K562 (cell line): ENCODE measurements at regions not wholly inside any gene's neighbourhood (a gene's known extent, or its start where the extent isn't known, plus 50 kb on each side); places are given as distances from the start of the nearest gene placed in this dataset.

ENCODE experiments used
- ARHGAP35 ChIP-seq: fragments of 450-650 bp; IDR thresholded peaks from 2 replicates; pipeline ENCODE4 v1.6.1; 2018; ENCODE audit not compliant: partially characterized antibody
- BDP1 ChIP-seq: IDR thresholded peaks from 3 replicates; pipeline ENCODE4 v1.6.1; 2011; ENCODE audit not compliant: insufficient read length, insufficient read depth
- BMI1 ChIP-seq: fragments of 150-350 bp; IDR thresholded peaks from 2 replicates; pipeline ENCODE4 v1.6.1; 2014; ENCODE audit warnings: low read length
- LARP7 ChIP-seq: fragments of 450-650 bp; IDR thresholded peaks from 2 replicates; pipeline ENCODE4 v1.6.1; 2016
- MCM7 ChIP-seq, 2 experiments: fragments of 450-650 bp; IDR thresholded peaks; 2 replicates each; pipeline ENCODE4 v1.6.1; 2016 to 2018
- MXI1 ChIP-seq: IDR thresholded peaks from 2 replicates; pipeline ENCODE4 v1.6.1; 2011; ENCODE audit warnings: low read depth, mild to moderate bottlenecking, improper control_type of control experiment, low read length
- MYNN ChIP-seq, 2 experiments: sonication (generic); formaldehyde crosslinking in 1 of 2; IDR thresholded peaks; 2 replicates each; pipeline versions ENCODE4 v1.5.0 to v1.6.1; 2016 to 2020; ENCODE audit warnings: antibody characterized with exemption in 1 of 2, missing genetic modification reagents in 1 of 2
- PTRF ChIP-seq: fragments of 450-650 bp; IDR thresholded peaks from 2 replicates; pipeline ENCODE4 v1.6.1; 2016; ENCODE audit warnings: mild to moderate bottlenecking, missing genetic modification characterization, missing compliant biosample characterization
- SMARCE1 ChIP-seq: fragments of 450-650 bp; IDR thresholded peaks from 2 replicates; pipeline ENCODE4 v1.7.1; 2016; ENCODE audit warnings: mild to moderate bottlenecking
- SRSF9 ChIP-seq: fragments of 200-400 bp; formaldehyde crosslinking; IDR thresholded peaks from 2 replicates; pipeline ENCODE4 v1.6.1; 2017; ENCODE audit warnings: low read depth, low read length, borderline replicate concordance
- TCF3 ChIP-seq: sonication (generic); formaldehyde crosslinking; IDR thresholded peaks from 2 replicates; pipeline ENCODE4 v1.4.0; 2020; ENCODE audit warnings: mild to moderate bottlenecking, missing genetic modification reagents
- ZFX ChIP-seq: sonication (generic); formaldehyde crosslinking; IDR thresholded peaks from 2 replicates; pipeline ENCODE4 v1.8.0; 2022; ENCODE audit warnings: mild to moderate bottlenecking, missing genetic modification reagents, moderate library complexity
- ZNF561 ChIP-seq: fragments of 450-650 bp; formaldehyde crosslinking; conservative IDR thresholded peaks from 2 replicates; pipeline ENCODE4 v1.4.0; 2020; ENCODE audit warnings: mild to moderate bottlenecking, moderate library complexity
- TF ChIP-seq, protein P1 (sequence below): fragments of 450-650 bp; formaldehyde crosslinking; IDR thresholded peaks from 2 replicates; pipeline ENCODE4 v1.4.0; 2020; ENCODE audit warnings: mild to moderate bottlenecking, mixed read lengths

DNA sequence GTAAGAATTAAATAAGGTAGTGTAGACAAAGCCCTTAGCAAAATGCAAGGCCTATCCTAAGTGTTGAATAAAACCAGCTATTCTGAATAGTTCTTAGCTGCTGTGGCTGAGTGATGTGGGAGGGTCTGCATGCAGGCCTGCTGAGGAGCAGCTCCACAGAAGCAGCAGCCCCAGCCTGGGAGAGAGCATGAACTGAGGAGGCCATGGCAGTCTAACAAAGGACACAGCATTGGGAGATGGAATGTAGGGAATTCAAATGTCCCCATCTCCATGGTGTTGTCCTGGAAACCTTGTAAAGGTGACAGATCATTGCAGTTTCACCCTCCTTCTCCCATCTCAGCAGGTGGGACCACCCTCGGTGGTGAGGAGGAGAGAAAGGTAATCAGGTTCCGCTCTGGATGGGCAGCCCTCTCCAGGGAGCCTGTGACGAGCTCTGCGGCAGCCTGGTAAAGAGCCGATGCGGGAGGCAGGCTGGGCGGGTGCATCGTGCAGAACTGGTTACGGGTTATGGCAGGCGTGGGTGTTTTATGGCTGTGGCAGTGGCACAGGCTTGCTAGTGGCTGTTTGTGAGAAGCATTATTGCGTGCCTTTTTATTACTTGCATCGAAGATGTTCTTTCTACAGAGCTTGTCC lies 199.9 kb upstream of the GLRA1 start (continued):
- TF ChIP-seq, protein P1, sequence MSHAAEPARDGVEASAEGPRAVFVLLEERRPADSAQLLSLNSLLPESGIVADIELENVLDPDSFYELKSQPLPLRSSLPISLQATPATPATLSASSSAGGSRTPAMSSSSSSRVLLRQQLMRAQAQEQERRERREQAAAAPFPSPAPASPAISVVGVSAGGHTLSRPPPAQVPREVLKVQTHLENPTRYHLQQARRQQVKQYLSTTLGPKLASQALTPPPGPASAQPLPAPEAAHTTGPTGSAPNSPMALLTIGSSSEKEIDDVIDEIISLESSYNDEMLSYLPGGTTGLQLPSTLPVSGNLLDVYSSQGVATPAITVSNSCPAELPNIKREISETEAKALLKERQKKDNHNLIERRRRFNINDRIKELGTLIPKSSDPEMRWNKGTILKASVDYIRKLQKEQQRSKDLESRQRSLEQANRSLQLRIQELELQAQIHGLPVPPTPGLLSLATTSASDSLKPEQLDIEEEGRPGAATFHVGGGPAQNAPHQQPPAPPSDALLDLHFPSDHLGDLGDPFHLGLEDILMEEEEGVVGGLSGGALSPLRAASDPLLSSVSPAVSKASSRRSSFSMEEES (CRISPR knock-in tag), result no peak
- TF ChIP-seq ZNF561 (CRISPR knock-in tag) (no peak), SRSF9 (no peak), PTRF (no peak), ARHGAP35 (no peak), LARP7 (no peak), BDP1 (no peak), TCF3 (no peak), MCM7 (IDR thresholded peaks at IDR 0.05) (no peak), ZFX (CRISPR knock-in tag) (no peak), SMARCE1 (no peak), BMI1 (no peak), MXI1 (no peak), MYNN (IDR thresholded peaks at IDR 0.05) (no peak), MYNN (CRISPR knock-in tag; IDR thresholded peaks at IDR 0.05) (no peak)
